Fibroblast of lung (primary cell): ENCODE measurements at regions not wholly inside any gene's neighbourhood (a gene's known extent, or its start where the extent isn't known, plus 50 kb on each side); places are given as distances from the start of the nearest gene placed in this dataset.

Experiments
- DNase-seq, 2 donors: peaks; one replicate each; pipeline versions ENCODE4 v3.0.0 to v3.0.0-alpha.2; 2010; ENCODE audit warnings: low read depth in 2 of 2
- H2AFZ ChIP-seq: 2 replicates; pipeline ENCODE4 v1.5.1; 2012; ENCODE audit warnings: low read length, control low read depth, inconsistent platforms
- H3K27ac ChIP-seq: 2 replicates; pipeline ENCODE4 v1.5.1; 2011; ENCODE audit warnings: low read length, control low read depth; ENCODE audit not compliant: insufficient read depth
- H3K27me3 ChIP-seq: 2 replicates; pipeline ENCODE4 v1.5.1; 2011; ENCODE audit warnings: mild to moderate bottlenecking, low read length; ENCODE audit not compliant: control insufficient read depth, insufficient read depth
- H3K36me3 ChIP-seq: 2 replicates; pipeline ENCODE4 v1.5.1; 2011; ENCODE audit warnings: low read length; ENCODE audit not compliant: control insufficient read depth, insufficient read depth
- H3K4me1 ChIP-seq: 2 replicates; pipeline ENCODE4 v1.5.1; 2011; ENCODE audit warnings: low read length; ENCODE audit not compliant: control insufficient read depth, insufficient read depth; ENCODE audit errors: extremely low read depth
- H3K4me2 ChIP-seq: 2 replicates; pipeline ENCODE4 v1.5.1; 2011; ENCODE audit warnings: low read length, control low read depth; ENCODE audit not compliant: insufficient read depth; ENCODE audit errors: extremely low read depth
- H3K4me3 ChIP-seq, 4 experiments: fragments of 200-600 bp in 1 of 4; sonication (generic) in 1 of 4; replicated peaks in 1 of 4; 2 replicates each; pipeline ENCODE4 v1.5.1; 2011 to 2016; ENCODE audit warnings: low read length in 4 of 4, low read depth in 3 of 4, mild to moderate bottlenecking in 3 of 4, control low read depth in 2 of 4, inconsistent platforms in 1 of 4, mixed read lengths in 1 of 4; ENCODE audit not compliant: insufficient read depth in 1 of 4; ENCODE audit errors: control extremely low read depth in 1 of 4
- H3K79me2 ChIP-seq: 2 replicates; pipeline ENCODE4 v1.5.1; 2012; ENCODE audit warnings: mild to moderate bottlenecking, low read length, inconsistent platforms; ENCODE audit not compliant: control insufficient read depth, insufficient read depth
- H3K9ac ChIP-seq: 2 replicates; pipeline ENCODE4 v1.5.1; 2011; ENCODE audit warnings: mild to moderate bottlenecking, low read length, control low read depth; ENCODE audit not compliant: insufficient read depth
- H3K9me3 ChIP-seq: 2 replicates; pipeline ENCODE4 v1.5.1; 2012; ENCODE audit warnings: low read depth, low read length; ENCODE audit not compliant: control insufficient read depth, insufficient read depth
- H4K20me1 ChIP-seq: 2 replicates; pipeline ENCODE4 v1.5.1; 2011; ENCODE audit warnings: low read length; ENCODE audit not compliant: control insufficient read depth, insufficient read depth; ENCODE audit errors: extremely low read depth
- CTCF ChIP-seq, 2 donors: IDR thresholded peaks in 1 of 2; conservative IDR thresholded peaks in 1 of 2; 1 replicate in 1 of 2; 2 replicates in 1 of 2; pipeline ENCODE4 v1.5.1; 2011 to 2012; ENCODE audit warnings: low read length in 2 of 2, control low read depth in 1 of 2, inconsistent platforms in 1 of 2, low read depth in 1 of 2, mild to moderate bottlenecking in 1 of 2
- EZH2 ChIP-seq: IDR thresholded peaks from 2 replicates; pipeline ENCODE4 v1.5.1; 2012; ENCODE audit warnings: low read length, control low read depth, mild to moderate bottlenecking; ENCODE audit errors: missing control alignments

- DNase-seq = no peak
- TF ChIP-seq CTCF (conservative IDR thresholded peaks at IDR 0.05 in 1 of 2, IDR thresholded peaks at IDR 0.05 in 1 of 2; ENCODE audit: low read depth in 1 of 2, low read length in 2 of 2) = no peak
- TF ChIP-seq EZH2 = no peak
- no peak overlapping the region for H3K27ac ChIP-seq
Observed at GRCh38 chr3:188001926-188002325, 152.0 kb upstream of the LPP start.

GRCh38 chr3:188002626-188003138 lies 151.3 kb upstream of the LPP start:
- no peaks in the 10 kb centered on the region for H3K4me1 ChIP-seq
- no peak for DNase-seq
- TF ChIP-seq CTCF (conservative IDR thresholded peaks at IDR 0.05 in 1 of 2, IDR thresholded peaks at IDR 0.05 in 1 of 2; ENCODE audit: low read depth in 1 of 2, low read length in 2 of 2) (no peak), EZH2 (no peak)
- H3K9me3 ChIP-seq = no peaks in the 10 kb centered on the region
- H3K36me3 ChIP-seq = no peaks in the 10 kb centered on the region
- no peaks in the 10 kb centered on the region for H3K79me2 ChIP-seq
- H3K4me3 ChIP-seq = no peak overlapping the region
- no peak overlapping the region for H3K9ac ChIP-seq
- no peaks in the 10 kb centered on the region for H3K27me3 ChIP-seq
- H4K20me1 ChIP-seq = no peaks in the 10 kb centered on the region
- H2AFZ ChIP-seq = no peak overlapping the region
- H3K4me2 ChIP-seq = no peak overlapping the region
- no peak overlapping the region for H3K27ac ChIP-seq

More at GRCh38 chr3:188001926-188002325, 152.0 kb upstream of the LPP start:
- H3K4me2 ChIP-seq = no peak overlapping the region
- no peaks in the 10 kb centered on the region for H3K27me3 ChIP-seq
- no peaks in the 10 kb centered on the region for H3K36me3 ChIP-seq
- no peak overlapping the region for H2AFZ ChIP-seq
- no peaks in the 10 kb centered on the region for H3K4me1 ChIP-seq
- H3K4me3 ChIP-seq = no peak overlapping the region
- no peaks in the 10 kb centered on the region for H3K9me3 ChIP-seq
- no peak overlapping the region for H3K9ac ChIP-seq
- no peaks in the 10 kb centered on the region for H4K20me1 ChIP-seq
- no peaks in the 10 kb centered on the region for H3K79me2 ChIP-seq

GRCh38 chr3:188003188-188004171 lies 150.5 kb upstream of the LPP start:
- no peaks in the 10 kb centered on the region for H3K36me3 ChIP-seq
- no peaks in the 10 kb centered on the region for H3K27me3 ChIP-seq
- H3K79me2 ChIP-seq = no peaks in the 10 kb centered on the region
- H4K20me1 ChIP-seq = no peaks in the 10 kb centered on the region
- no peak overlapping the region for H2AFZ ChIP-seq
- H3K4me3 ChIP-seq = no peak overlapping the region
- no peak overlapping the region for H3K4me2 ChIP-seq
- no peak for TF ChIP-seq EZH2
- no peaks in the 10 kb centered on the region for H3K4me1 ChIP-seq
- no peak for DNase-seq
- no peak overlapping the region for H3K27ac ChIP-seq
- H3K9me3 ChIP-seq = no peaks in the 10 kb centered on the region
- no peak overlapping the region for H3K9ac ChIP-seq
